GM11168 (cell line): ENCODE measurements at regions not wholly inside any gene's neighbourhood (a gene's known extent, or its start where the extent isn't known, plus 50 kb on each side); places are given as distances from the start of the nearest gene placed in this dataset.
"Not testable (repeated sequence)": the region's sequence is repeated elsewhere in the genome, so short reads cannot be mapped to it uniquely, and the experiment has no call there.

ENCODE experiments used
- in situ Hi-C: fragments of 300-500 bp; cut with MboI; formaldehyde crosslinking; loops from one replicate; pipeline ENCODE4 v1.12.0; 2022; ENCODE audit warnings: low sequenced_read_pairs; ENCODE audit not compliant: unreplicated experiment

- in situ Hi-C loops: no loop called here
These were observed 195.8 kb downstream of the KCNJ2 start for GRCh38 chr17:70365091-70365583.

DNA sequence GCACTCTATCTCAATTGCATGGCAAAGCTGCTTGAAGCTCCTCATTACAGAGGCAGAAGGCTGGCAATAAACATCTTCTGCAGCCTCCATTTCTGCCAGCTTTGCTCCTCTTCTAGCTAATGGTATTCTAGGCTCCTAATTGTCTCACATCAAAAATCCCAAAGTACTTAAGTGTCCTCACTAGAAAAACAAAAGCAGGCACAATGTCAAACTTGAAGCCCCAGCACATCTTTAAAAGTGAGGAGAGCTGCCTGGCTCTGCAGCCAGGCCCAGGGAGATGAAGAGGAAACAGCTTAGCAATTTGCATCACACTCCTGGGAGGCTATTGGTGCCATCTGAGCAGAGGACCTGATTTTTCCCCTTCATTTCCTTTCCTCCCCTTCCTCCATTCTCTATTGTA is 197.1 kb downstream of the KCNJ2 start:
- in situ Hi-C loops: no loop called here

DNA sequence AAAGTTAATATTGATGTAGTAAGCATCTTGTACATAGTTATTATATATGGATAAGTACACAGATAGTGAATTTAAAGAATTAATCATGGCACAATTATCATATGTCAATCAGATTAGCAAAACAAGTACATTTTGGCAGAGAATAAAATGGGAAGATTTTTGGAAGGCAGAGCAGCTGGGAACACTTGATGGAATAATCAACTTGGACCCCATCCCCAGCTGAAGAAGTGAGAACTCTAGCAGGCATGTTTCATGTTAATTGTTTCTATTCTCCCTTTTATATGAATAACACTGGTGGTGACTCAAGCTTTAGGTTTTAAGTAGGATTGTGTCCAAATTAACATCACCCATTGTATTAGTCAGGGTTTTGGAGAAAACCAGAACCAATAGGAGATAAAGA is 198.7 kb downstream of the KCNJ2 start:
- in situ Hi-C loops: no loop called here

GRCh38 chr17:70369391-70369790 is 200.1 kb downstream of the KCNJ2 start:
- in situ Hi-C loops: no loop called here

DNA sequence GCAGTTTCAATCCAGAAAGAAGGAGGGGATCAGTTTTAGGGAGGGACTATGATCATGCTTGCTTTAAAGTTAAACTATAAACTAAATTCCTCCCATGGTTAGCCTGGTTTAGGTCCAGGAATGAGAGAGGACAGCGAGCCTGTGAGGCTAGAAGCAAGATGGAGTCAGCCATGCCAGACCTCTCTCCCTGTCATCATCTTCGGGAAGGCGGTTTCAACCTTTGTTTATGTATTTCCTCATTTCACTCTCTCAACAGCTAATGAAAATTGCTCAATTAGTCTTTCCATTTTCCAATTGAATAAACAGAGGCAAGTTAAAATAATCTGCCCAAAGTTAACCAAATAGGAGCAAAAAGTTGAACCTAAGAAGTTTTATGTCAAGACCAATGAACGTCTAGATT is 201.5 kb downstream of the KCNJ2 start:
- in situ Hi-C loops: no loop called here

DNA sequence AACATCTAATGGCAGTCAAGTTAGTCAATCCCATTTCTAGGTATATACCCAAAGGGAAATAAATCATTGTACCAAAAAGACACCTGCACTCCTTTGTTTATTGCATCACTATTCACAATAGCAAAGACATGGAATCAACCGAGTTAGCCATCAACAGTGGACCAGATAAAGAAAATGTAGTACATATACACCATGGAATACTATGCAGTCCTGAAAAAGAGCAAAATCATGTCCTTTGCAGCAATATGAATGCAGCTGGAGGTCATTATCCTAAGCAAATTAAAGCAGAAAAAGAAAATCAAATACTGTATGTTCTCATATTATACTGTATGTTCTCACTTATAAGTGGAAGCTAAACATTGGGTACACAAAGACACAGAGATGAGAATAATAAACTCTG is 204.0 kb downstream of the KCNJ2 start:
- in situ Hi-C loops: no loop called here

GRCh38 chr17:70374496-70374895 is 205.2 kb downstream of the KCNJ2 start:
- in situ Hi-C loops: no loop called here

GRCh38 chr17:70375406-70375805 is 206.1 kb downstream of the KCNJ2 start:
- in situ Hi-C loops: no loop called here

- in situ Hi-C loops: no loop called here
These were observed 206.8 kb downstream of the KCNJ2 start for GRCh38 chr17:70375813-70376770.

- in situ Hi-C loops: no loop called here
These were observed 208.3 kb downstream of the KCNJ2 start for GRCh38 chr17:70377654-70378053.

DNA sequence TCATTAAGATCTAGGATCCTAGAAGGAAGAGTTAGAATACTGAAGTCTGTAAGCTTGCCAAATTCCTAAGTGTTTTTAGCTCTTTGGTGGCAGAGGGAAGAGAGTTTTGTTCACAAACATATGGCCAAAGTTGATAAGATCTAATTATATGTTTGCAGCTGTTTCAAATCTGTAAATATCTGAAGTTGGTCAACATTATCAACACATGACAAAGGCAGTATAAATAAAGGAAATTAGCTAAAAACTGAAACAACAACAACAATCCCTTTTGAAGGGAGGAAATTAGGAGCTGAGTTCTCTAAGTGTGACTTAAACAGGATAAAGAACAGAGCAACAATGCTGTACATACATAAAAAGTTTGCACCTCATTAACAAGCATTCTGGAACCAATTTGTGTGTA is 208.7 kb downstream of the KCNJ2 start:
- in situ Hi-C loops: no loop called here

DNA sequence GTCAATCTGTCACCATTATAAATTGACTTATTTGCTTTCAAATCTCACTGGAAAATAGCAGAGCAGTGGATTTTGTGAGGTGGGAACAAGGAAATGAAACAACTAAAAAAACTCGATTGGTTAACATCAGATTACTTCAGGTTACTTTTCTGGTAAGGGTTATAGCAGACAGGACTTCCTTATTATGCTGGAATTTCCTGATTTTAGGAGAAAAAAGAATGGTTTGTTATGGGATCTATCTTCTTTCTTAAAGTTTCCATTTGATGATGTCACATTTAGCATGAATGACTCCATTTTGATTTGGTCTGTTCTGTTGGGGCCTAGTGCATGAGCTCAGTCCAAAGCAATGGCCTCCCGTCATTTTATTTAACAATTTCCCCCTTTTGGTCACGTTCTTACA is 210.6 kb downstream of the KCNJ2 start:
- in situ Hi-C loops: no loop called here

DNA sequence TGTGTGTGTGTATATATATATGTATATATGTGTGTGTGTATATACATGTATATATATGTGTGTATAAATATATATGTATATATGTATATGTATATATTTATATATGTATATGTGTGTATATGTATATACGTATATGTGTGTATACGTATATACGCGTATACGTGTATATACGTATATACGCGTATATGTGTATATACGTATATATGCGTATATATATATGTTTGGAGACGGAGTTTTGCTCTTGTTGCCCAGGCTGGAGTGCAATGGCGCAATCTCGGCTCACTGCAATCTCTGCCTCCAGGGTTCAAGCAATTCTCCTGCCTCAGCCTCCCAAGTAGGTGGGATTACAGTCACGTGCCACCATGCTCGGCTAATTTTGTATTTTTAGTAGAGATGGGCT is 212.6 kb downstream of the KCNJ2 start:
- in situ Hi-C loops: not testable (repeated sequence)

GRCh38 chr17:70388326-70388725 is 219.0 kb downstream of the KCNJ2 start:
- in situ Hi-C loops: no loop called here

- in situ Hi-C loops: not testable (repeated sequence)
These were observed 220.0 kb downstream of the KCNJ2 start for GRCh38 chr17:70389232-70389757.

DNA sequence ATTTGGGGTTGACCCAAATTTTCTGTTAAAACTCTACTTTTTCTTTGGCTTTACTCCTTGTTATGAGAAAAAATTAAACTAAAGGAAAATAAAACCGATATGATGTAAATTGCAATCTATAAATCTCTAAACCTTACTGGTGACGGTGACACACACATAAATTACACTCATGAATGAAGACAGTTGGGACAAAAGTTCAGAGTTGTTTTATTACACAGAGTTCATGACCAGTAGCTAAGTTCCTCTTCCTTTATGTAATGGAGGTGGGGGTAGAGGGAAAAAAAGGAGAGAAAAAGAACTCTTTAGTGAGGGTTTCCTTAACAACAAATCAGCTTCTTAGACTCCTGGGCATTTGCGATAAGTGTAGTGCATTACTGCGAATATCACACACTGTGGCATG is 220.7 kb downstream of the KCNJ2 start:
- in situ Hi-C loops: no loop called here

GRCh38 chr17:70394473-70395232 is 225.3 kb downstream of the KCNJ2 start:
- in situ Hi-C loops: no loop called here

GRCh38 chr17:70405492-70406220 is 236.3 kb downstream of the KCNJ2 start:
- in situ Hi-C loops: no loop called here

- in situ Hi-C loops: no loop called here
These were observed 238.2 kb downstream of the KCNJ2 start for GRCh38 chr17:70407506-70407905.

DNA sequence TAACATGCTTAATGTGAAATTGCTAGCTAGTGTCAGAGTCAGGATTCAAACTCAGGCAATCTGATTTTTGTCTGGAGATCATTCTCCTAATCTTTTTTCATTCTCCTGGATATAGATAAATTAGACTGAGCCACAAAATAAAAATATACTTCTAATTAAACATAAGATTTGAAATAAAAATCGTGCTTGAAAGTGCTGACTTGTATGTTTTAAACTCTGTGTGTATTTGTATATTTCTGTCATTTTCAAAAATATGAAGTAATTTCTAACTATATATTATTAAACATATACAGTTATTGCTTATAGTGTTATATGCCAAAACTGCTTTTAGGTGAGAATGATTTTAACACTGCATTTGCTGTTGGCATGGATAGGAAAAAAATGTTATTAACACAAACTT is 239.4 kb downstream of the KCNJ2 start:
- in situ Hi-C loops: no loop called here
